GM18517 (cell line): ENCODE measurements at regions not wholly inside any gene's neighbourhood (a gene's known extent, or its start where the extent isn't known, plus 50 kb on each side); places are given as distances from the start of the nearest gene placed in this dataset.

ENCODE experiments used
- ATAC-seq: cut with Tn5 transposase; IDR thresholded peaks from one replicate; pipeline ENCODE4 v1.9.1; 2021; ENCODE audit warnings: mild to moderate bottlenecking, moderate library complexity; ENCODE audit not compliant: unreplicated experiment

- ATAC-seq = no peak
Measured at GRCh38 chr15:77541421-77542181, 91.1 kb downstream of the LINGO1 start.

- no peak for ATAC-seq
Measured at GRCh38 chr15:77540312-77541060, 92.2 kb downstream of the LINGO1 start.

GRCh38 chr15:77538793-77539497, 93.8 kb downstream of the LINGO1 start:
- ATAC-seq = no peak

DNA sequence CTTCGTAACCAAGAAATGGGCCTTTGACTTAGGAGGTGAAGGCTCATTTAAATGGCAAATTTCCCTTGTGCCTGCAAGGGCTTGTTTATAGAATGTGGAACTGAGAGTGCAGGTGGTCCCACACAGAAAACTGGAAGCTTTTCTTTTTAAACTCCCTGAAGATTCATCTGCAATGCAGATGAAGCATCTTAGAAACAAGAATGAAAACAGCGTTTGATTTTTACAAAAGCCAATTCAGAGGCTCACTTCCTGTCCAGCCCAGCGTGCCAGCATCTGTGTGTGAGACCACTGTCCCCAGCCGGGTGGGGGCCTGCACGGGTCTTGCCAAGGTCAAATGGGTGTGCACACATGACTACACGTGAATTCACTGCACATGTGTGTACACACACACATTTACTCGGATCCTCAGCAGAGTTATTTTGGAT, 94.7 kb downstream of the LINGO1 start:
- ATAC-seq = peak; percentile 71

DNA sequence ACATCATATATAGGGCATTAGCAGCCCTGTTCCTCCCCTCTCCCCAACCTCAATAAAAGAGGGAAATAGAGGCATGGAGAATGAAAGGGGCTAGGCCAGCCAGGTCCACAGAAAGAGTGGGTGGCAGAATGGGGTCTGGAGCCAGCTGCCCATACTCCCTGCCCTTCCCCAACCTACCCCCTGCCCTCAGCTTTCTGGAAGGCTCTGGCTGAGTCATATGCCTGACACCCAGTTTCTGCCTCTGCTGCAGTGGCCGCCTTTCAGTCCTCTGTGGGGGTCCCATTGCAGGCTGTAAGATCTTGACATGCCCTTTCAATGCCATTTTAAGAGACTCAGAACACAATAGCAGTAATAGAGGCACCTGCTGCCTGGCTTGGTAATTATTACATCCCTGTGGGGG, 95.7 kb downstream of the LINGO1 start:
- no peak for ATAC-seq

- no peak for ATAC-seq
Measured at GRCh38 chr15:77535845-77536244, 96.9 kb downstream of the LINGO1 start.
